Suprapubic skin (tissue), 4 donors: ENCODE measurements at regions not wholly inside any gene's neighbourhood (a gene's known extent, or its start where the extent isn't known, plus 50 kb on each side); places are given as distances from the start of the nearest gene placed in this dataset.

ENCODE experiments used
- DNase-seq, 2 donors: peaks; one replicate each; pipeline ENCODE4 v3.0.0-alpha.2; 2019; ENCODE audit warnings: low spot score in 2 of 2
- H3K27ac ChIP-seq: fragments of 200-600 bp; sonication (generic); one replicate; pipeline ENCODE4 v1.5.1; 2019
- H3K27me3 ChIP-seq: fragments of 200-600 bp; sonication (generic); one replicate; pipeline ENCODE4 v1.5.1; 2019
- H3K36me3 ChIP-seq: fragments of 200-600 bp; sonication (generic); one replicate; pipeline ENCODE4 v1.5.1; 2019
- H3K4me1 ChIP-seq: fragments of 200-600 bp; sonication (generic); one replicate; pipeline ENCODE4 v1.5.1; 2019
- H3K4me3 ChIP-seq: fragments of 200-600 bp; sonication (generic); one replicate; pipeline ENCODE4 v1.5.1; 2019; ENCODE audit warnings: mild to moderate bottlenecking
- H3K9me3 ChIP-seq: fragments of 200-600 bp; sonication (generic); one replicate; pipeline ENCODE4 v1.5.1; 2019
- EP300 ChIP-seq: sonication (generic); formaldehyde crosslinking; IDR thresholded peaks from one replicate; pipeline ENCODE4 v1.6.1; 2017; ENCODE audit warnings: antibody characterized with exemption
- POLR2A ChIP-seq, 2 donors: fragments of 450-650 bp; IDR thresholded peaks; one replicate each; pipeline ENCODE4 v1.6.1; 2017; ENCODE audit warnings: antibody characterized with exemption in 2 of 2, mild to moderate bottlenecking in 2 of 2, moderate library complexity in 2 of 2
- POLR2AphosphoS5 ChIP-seq, 3 donors: sonication (generic); formaldehyde crosslinking; IDR thresholded peaks; one replicate each; pipeline ENCODE4 v1.6.1; 2017; ENCODE audit warnings: antibody characterized with exemption in 3 of 3
- WGBS: methylation state at CpG from one replicate; pipeline ENCODE4 v1.1.5; 2018; 5-methylcytosine and 5-hydroxymethylcytosine counted together
- TF ChIP-seq, protein P1 (sequence below), 2 donors: fragments of 200-600 bp in 1 of 2; fragments of 450-650 bp in 1 of 2; sonication (generic) in 1 of 2; IDR thresholded peaks; one replicate each; pipeline ENCODE4 v1.5.1; 2016 to 2019; ENCODE audit warnings: antibody characterized with exemption in 2 of 2, mild to moderate bottlenecking in 1 of 2, moderate library complexity in 1 of 2

- Histone ChIP-seq H3K36me3 (no peaks in the 10 kb centered on the region), H3K4me1 (no peaks in the 10 kb centered on the region), H3K27ac (no peak overlapping the region), H3K9me3 (no peaks in the 10 kb centered on the region), H3K27me3 (no peaks in the 10 kb centered on the region), H3K4me3 (no peak overlapping the region)
- no peak for DNase-seq
- WGBS = 75% methylated on average over 4 of the region's 4 CpGs
- no peak for TF ChIP-seq POLR2A (IDR thresholded peaks at IDR 0.05)
- TF ChIP-seq, protein P1, sequence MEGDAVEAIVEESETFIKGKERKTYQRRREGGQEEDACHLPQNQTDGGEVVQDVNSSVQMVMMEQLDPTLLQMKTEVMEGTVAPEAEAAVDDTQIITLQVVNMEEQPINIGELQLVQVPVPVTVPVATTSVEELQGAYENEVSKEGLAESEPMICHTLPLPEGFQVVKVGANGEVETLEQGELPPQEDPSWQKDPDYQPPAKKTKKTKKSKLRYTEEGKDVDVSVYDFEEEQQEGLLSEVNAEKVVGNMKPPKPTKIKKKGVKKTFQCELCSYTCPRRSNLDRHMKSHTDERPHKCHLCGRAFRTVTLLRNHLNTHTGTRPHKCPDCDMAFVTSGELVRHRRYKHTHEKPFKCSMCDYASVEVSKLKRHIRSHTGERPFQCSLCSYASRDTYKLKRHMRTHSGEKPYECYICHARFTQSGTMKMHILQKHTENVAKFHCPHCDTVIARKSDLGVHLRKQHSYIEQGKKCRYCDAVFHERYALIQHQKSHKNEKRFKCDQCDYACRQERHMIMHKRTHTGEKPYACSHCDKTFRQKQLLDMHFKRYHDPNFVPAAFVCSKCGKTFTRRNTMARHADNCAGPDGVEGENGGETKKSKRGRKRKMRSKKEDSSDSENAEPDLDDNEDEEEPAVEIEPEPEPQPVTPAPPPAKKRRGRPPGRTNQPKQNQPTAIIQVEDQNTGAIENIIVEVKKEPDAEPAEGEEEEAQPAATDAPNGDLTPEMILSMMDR (IDR thresholded peaks at IDR 0.05) = no peak
- TF ChIP-seq POLR2AphosphoS5 (IDR thresholded peaks at IDR 0.05) = no peak
- TF ChIP-seq EP300 = no peak
These were observed 274.6 kb upstream of the TBX3 start for GRCh38 chr12:114958538-114958937.

DNA sequence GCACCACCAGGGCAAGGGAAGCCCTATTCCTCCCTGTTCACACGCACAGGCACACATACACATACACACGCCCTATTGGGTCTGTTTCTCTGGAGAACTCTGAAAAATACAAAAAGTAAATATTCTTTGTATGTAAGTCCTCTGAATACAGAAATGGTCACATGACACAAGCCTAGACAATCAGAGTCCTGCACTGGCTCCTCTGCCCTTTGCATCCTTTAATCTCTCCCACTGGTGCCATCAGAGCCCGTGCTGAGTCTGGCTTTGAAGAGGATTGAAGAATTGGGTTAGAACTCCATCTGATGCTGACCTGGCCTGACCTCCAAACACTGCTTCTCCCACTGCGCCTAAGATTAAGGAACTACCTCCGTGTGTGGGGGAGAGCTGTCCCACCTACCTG is 273.2 kb upstream of the TBX3 start:
- Histone ChIP-seq H3K4me1 (no peaks in the 10 kb centered on the region), H3K27ac (no peak overlapping the region), H3K9me3 (no peaks in the 10 kb centered on the region), H3K27me3 (no peaks in the 10 kb centered on the region), H3K4me3 (no peak overlapping the region), H3K36me3 (no peaks in the 10 kb centered on the region)
- WGBS = 90% methylated on average over 5 of the region's 5 CpGs
- TF ChIP-seq EP300 = no peak
- TF ChIP-seq, protein P1 (IDR thresholded peaks at IDR 0.05) = no peak
- TF ChIP-seq POLR2AphosphoS5 (IDR thresholded peaks at IDR 0.05) = no peak
- no peak for TF ChIP-seq POLR2A (IDR thresholded peaks at IDR 0.05)
- DNase-seq = no peak

GRCh38 chr12:114955414-114956014 is 271.5 kb upstream of the TBX3 start:
- Histone ChIP-seq H3K4me1 (no peaks in the 10 kb centered on the region), H3K36me3 (no peaks in the 10 kb centered on the region), H3K27me3 (no peaks in the 10 kb centered on the region), H3K4me3 (no peak overlapping the region), H3K27ac (no peak overlapping the region), H3K9me3 (no peaks in the 10 kb centered on the region)
- 88% methylated on average over 2 of the region's 2 CpGs for WGBS
- no peak for TF ChIP-seq EP300
- no peak for DNase-seq

DNA sequence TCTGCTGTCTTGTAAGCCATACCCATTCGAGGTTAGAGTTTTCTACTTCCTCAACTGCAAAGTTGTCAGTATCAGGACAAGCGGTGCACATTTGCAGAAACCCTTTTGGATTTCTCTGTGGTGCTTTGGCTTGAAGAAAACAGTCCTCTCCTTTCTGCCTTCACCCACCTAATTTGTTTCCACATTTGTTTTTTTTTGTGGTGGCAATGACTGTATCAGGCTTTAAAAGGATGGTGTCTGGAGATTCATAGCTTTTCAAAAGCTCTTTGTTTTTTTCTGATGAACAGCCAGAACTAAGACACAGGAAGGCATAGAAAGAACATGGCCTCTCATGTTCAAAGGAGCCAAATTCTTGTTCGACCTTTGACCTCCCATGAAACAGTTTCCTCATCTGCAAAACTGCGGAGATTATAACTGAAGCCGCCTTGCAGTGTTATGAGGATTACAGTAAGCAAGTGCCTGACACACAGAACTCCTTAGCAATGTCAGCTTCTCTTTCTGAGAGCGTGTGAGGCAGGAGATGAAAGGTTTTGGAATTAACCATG is 270.6 kb upstream of the TBX3 start:
- no peaks in the 10 kb centered on the region for H3K4me1 ChIP-seq
- no peaks in the 10 kb centered on the region for H3K27me3 ChIP-seq
- H3K27ac ChIP-seq = no peak overlapping the region
- TF ChIP-seq EP300 (no peak), POLR2A (IDR thresholded peaks at IDR 0.05) (no peak), POLR2AphosphoS5 (IDR thresholded peaks at IDR 0.05) (no peak)
- TF ChIP-seq, protein P1 (IDR thresholded peaks at IDR 0.05) = no peak
- no peak for DNase-seq
- no peaks in the 10 kb centered on the region for H3K9me3 ChIP-seq
- H3K36me3 ChIP-seq = no peaks in the 10 kb centered on the region
- WGBS = 83% methylated on average over 6 of the region's 6 CpGs
- no peak overlapping the region for H3K4me3 ChIP-seq

DNA sequence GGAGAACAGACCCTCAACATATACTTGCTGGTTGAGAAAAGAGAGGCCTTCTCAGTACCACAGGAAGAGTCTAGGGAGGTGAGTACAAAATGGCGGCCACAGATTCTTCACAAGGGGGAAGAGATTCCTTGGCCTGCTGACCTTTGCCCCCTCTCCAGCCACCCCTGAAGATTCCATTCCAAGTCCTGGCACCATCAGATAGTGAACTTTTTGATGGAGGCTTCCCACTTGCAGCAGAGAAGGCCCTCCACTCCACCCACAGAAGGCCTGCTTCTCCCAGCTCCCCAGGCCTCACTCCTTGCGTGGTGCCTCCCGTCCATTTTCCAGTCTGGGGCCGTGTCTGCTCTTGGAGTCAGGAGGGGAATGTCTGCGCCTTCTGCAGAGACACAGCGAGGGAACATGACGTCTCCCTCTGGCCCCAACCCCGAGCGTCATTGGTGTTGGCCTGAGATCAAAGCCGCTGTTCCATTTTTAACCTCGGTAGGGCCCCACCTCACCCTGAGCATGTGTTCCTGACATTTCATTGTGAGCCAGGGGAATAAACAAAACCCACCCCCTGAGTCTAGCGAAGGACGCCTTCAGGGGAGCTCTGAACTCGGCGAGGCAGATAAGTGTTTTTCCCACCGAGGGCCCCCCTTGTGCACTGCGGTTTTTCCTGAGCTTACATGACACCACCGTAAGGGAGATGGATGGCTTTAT is 268.7 kb upstream of the TBX3 start:
- Histone ChIP-seq H3K27me3 (no peaks in the 10 kb centered on the region), H3K4me1 (no peaks in the 10 kb centered on the region), H3K9me3 (no peaks in the 10 kb centered on the region), H3K4me3 (no peak overlapping the region), H3K27ac (no peak overlapping the region), H3K36me3 (no peaks in the 10 kb centered on the region)
- DNase-seq = no peak
- TF ChIP-seq POLR2A (IDR thresholded peaks at IDR 0.05) = no peak
- no peak for TF ChIP-seq EP300
- no peak for TF ChIP-seq POLR2AphosphoS5 (IDR thresholded peaks at IDR 0.05)
- TF ChIP-seq, protein P1 (IDR thresholded peaks at IDR 0.05) = no peak
- 68% methylated on average over 16 of the region's 18 CpGs for WGBS
